GM13976 (cell line): ENCODE measurements at regions not wholly inside any gene's neighbourhood (a gene's known extent, or its start where the extent isn't known, plus 50 kb on each side); places are given as distances from the start of the nearest gene placed in this dataset.

Experiments
- DNase-seq: peaks from one replicate; pipeline ENCODE4 v3.0.0; 2012; ENCODE audit warnings: low spot score
- in situ Hi-C: fragments of 300-500 bp; cut with MboI; formaldehyde crosslinking; loops from one replicate; pipeline ENCODE4 v1.12.0; 2022; ENCODE audit warnings: low sequenced_read_pairs, mixed read lengths, inconsistent platforms; ENCODE audit not compliant: unreplicated experiment
- TF ChIP-seq, protein P1 (sequence below): IDR thresholded peaks from 2 replicates; pipeline ENCODE4 v1.5.1; 2012; ENCODE audit warnings: borderline replicate concordance, mild to moderate bottlenecking; ENCODE audit not compliant: insufficient read depth; ENCODE audit errors: extremely low read depth, missing control alignments, control extremely low read depth

DNA sequence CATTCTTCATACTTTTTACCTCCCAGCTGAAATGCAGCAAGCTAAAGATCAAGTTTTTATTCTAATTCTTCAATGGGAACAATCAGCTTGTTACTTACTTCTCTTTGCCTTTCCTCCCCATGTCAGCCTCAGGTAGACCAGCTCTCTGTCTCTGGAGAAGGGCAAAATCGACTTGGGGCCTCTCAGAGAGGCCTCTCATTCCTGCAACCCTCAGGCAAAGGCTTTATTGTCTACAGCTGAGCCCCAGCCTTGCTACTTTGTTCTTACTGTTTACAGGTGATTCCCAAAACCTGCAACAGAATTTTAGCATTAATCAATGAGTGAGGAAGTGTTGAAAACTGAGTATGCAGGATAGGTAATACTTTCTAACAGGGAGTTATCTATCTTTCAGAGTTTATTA is 148.6 kb downstream of the KIF2B start:
- no peak for DNase-seq
- in situ Hi-C loops, result no loop called here
- TF ChIP-seq, protein P1, sequence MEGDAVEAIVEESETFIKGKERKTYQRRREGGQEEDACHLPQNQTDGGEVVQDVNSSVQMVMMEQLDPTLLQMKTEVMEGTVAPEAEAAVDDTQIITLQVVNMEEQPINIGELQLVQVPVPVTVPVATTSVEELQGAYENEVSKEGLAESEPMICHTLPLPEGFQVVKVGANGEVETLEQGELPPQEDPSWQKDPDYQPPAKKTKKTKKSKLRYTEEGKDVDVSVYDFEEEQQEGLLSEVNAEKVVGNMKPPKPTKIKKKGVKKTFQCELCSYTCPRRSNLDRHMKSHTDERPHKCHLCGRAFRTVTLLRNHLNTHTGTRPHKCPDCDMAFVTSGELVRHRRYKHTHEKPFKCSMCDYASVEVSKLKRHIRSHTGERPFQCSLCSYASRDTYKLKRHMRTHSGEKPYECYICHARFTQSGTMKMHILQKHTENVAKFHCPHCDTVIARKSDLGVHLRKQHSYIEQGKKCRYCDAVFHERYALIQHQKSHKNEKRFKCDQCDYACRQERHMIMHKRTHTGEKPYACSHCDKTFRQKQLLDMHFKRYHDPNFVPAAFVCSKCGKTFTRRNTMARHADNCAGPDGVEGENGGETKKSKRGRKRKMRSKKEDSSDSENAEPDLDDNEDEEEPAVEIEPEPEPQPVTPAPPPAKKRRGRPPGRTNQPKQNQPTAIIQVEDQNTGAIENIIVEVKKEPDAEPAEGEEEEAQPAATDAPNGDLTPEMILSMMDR, result no peak

DNA sequence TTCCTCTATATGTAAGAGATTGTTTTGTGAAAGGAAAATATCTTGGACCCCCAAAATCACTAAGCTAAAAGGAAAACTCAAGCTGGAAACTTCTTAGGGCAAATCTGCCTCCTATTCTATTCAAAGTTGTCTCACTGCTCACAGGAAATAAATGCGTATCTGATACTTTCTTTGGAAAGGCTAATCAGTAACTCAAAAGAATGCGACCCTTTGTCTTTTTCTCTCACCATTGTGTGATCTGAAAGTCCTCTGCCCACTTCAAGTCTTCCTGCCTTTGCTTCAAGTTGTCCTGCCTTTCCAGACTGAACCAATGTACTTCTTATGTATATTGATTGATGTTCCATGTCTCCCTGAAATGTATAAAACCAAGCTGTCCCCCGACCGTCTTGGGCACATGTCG is 157.3 kb downstream of the KIF2B start:
- DNase-seq, result no peak
- TF ChIP-seq, protein P1, result no peak
- in situ Hi-C loops, result no loop called here

DNA sequence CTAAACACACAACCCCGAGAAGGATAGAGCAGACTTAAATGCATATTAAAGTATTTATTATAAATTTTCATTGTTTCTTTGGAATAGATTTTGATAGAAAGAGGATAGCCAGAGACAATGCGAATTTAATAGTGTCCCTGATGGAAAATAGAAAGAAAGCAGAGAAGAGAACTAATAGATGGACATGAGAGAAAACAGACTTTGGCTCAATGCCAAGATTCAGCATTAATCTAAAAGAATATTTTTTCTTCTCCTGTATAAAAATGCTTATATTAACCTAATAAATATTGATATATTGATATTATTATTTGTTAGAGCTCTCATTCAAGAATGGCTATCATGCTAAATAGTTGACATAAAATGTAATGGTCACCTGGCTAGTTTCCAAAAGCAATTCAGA is 173.4 kb downstream of the KIF2B start:
- DNase-seq, result no peak
- in situ Hi-C loops, result no loop called here
- TF ChIP-seq, protein P1, result no peak

DNA sequence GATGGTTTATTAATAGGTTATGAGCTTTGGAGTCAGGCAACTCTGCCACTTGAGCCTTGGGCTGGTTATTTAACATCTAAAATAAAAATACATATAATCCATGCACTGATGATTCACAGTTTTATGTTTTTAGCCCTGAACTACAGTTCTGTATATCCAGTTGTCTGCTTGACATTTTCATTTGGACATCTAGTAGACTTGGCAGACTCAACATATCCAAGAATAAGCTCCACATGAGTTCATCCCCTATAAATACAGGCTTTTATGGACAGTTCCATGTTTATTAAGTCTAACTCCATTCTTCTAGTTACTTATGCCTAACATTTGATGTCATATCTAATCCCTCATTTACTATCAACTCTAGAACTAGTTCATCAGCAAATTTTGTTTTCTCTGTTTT is 174.2 kb downstream of the KIF2B start:
- in situ Hi-C loops, result no loop called here
- TF ChIP-seq, protein P1, result no peak
- no peak for DNase-seq

DNA sequence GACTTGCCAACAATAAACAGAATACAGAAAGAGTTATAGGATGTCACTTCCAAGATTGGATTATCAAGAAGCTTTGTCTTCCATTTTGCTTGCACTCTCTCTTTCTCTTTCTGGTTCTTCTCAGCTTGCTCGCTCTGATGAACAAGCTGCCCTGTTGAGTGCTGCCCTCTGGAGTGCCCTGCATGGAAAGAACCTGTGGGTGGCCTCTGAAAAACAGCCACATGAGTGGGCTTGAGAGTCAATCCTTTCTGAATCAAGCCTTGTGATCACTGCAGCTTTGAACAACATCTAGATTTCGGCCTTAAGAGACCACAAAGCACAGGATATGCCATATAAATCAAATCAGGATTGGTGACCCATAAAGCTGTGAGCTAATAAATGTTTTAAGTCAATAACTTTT is 185.1 kb downstream of the KIF2B start:
- in situ Hi-C loops, result no loop called here
- no peak for DNase-seq
- TF ChIP-seq, protein P1, result no peak

DNA sequence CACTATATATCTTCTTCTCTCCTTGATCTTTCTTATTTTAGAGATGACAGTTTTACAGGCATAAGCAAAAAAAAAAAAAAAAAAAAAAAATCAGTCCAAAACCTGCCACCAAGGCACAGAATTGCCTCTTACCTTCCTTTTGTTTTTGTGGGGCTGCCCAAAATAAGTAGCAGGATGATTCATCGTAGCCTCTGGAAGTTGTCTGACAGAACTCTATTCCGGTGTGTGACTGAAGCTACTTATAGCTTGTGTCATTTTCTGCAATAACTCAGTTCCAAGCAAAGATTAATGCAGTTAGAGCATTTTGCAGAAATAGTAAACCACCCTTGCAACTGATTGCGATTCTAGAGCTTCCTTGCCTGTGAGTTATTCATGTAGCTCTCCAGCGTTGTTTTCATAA is 186.8 kb downstream of the KIF2B start:
- TF ChIP-seq, protein P1, result no peak
- no peak for DNase-seq
- in situ Hi-C loops, result no loop called here

DNA sequence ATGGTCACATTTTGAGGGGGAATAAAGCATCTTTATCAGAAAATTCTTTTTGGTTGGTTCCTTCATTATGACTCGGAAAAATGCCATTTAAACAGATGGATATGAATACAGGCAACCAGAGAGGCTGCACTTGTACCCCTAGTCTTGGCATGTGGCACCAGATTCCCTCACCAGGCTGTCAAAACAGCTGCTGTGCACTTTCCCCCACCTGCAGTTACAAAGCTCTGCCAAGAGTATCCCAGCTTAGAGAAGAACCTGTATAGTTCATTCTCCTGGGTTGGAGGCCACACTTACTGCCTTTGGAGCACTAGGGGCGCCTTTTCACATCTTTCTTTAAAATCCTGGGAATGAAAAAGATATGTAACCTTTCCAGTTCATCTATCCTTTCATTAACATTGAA is 190.3 kb downstream of the KIF2B start:
- TF ChIP-seq, protein P1, result no peak
- no peak for DNase-seq
- in situ Hi-C loops, result no loop called here
